Lower leg skin (tissue), 3 donors: ENCODE measurements at regions not wholly inside any gene's neighbourhood (a gene's known extent, or its start where the extent isn't known, plus 50 kb on each side); places are given as distances from the start of the nearest gene placed in this dataset.

Experiments used
- CTCF ChIP-seq, 3 donors: fragments of 450-650 bp; IDR thresholded peaks; one replicate each; pipeline ENCODE4 v1.5.1; 2016; ENCODE audit warnings: antibody characterized with exemption in 3 of 3, mild to moderate bottlenecking in 3 of 3, moderate library complexity in 2 of 3
- POLR2A ChIP-seq, 2 donors: fragments of 450-650 bp; IDR thresholded peaks; one replicate each; pipeline ENCODE4 v1.6.1; 2016 to 2017; ENCODE audit warnings: antibody characterized with exemption in 2 of 2, mild to moderate bottlenecking in 1 of 2, moderate library complexity in 1 of 2

- TF ChIP-seq CTCF (IDR thresholded peaks at IDR 0.05): no peak
- TF ChIP-seq POLR2A (IDR thresholded peaks at IDR 0.05): no peak
Measured at GRCh38 chr11:115848611-115849010, 344.4 kb upstream of the CADM1 start.
